SKM-1 treated with dmso at 0.1 percent for 144 hours (cell line): ENCODE measurements at regions not wholly inside any gene's neighbourhood (a gene's known extent, or its start where the extent isn't known, plus 50 kb on each side); places are given as distances from the start of the nearest gene placed in this dataset.

Experiments used
- DNase-seq: peaks from one replicate; lab custom pipeline; 2025; ENCODE audit not compliant: unreplicated experiment; lab: John Stamatoyannopoulos, UW

GRCh38 chr5:135249658-135250057 lies 149.4 kb downstream of the MACROH2A1 start:
- no peak for DNase-seq

GRCh38 chr5:135248801-135249231 lies 150.2 kb downstream of the MACROH2A1 start:
- no peak for DNase-seq

- DNase-seq: no peak
These were observed 151.9 kb downstream of the MACROH2A1 start for GRCh38 chr5:135246923-135247795.

- DNase-seq: no peak
These were observed 152.5 kb downstream of the MACROH2A1 start for GRCh38 chr5:135246605-135246922.

DNA sequence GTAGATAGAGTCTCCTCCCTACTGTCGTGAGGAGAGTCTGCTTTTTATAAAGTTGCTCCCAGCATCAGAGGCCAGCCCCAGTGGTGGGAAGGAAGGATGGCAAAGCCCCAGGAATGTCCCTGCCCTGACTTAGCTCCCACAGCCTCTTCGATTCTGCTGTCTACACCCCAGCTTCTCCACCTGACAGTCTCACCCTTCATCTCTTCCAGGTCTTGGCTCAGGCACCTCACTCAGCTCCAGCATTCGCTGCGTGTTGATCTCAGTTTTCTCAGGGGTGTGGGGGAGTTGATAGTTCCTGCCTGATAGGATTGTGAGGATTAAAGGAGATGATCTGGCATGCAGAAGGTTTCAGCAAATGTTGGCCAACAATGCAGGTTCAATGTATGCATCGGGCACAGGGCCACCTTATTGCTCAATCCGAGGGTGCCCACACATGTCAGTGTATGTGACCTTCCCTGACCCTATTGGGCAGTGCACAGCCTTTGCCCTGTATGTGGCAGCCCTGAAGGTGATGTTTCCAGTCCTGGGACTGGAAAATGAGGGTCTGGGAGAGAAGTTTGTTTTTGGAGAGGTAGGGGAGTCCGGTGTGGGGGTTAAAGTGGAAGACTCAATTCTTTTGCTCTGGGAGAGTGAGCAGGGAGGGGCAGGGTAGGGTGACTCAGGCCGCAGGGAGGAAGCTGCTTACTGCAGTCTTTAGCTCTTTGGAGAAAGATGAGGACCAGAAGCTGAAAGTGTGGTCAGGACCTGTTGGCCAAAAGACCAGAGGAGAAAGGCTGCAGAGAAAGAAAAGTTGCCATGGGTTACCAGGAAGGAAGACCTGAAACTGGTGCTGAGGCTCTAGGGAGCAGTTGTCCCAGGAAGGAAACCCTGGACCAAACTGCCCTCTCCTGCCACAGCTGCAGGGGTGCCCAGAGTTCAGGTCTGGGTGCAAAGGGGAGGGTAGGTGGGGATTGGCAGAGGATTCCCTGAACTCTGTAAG lies 153.2 kb downstream of the MACROH2A1 start:
- peak; percentile 53 for DNase-seq

DNA sequence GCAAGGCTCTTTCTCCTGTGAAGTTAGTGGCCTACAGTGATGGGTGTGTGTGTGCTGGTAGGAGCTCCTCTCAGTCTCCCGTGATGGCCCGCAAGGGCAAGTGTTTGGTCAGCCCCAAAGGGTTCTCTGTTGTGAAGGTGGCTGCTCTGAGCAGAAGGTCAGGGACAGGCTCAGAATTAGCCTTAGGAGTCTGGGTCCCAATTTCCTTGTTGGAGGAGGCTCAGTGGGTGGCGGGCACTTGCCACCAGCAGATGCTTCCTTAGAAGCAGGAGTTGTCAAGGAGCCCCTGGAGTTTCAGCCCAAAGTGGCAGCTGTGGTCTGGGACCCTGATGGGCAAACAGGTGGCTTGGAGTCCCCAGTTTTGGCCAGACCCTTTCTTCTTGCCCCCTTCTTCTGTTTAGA lies 154.4 kb downstream of the MACROH2A1 start:
- no peak for DNase-seq

GRCh38 chr5:135243556-135244285 lies 155.3 kb downstream of the MACROH2A1 start:
- DNase-seq: no peak

GRCh38 chr5:135242866-135243555 lies 156.0 kb downstream of the MACROH2A1 start:
- no peak for DNase-seq

- no peak for DNase-seq
These were observed 156.8 kb downstream of the MACROH2A1 start for GRCh38 chr5:135242021-135242865.

DNA sequence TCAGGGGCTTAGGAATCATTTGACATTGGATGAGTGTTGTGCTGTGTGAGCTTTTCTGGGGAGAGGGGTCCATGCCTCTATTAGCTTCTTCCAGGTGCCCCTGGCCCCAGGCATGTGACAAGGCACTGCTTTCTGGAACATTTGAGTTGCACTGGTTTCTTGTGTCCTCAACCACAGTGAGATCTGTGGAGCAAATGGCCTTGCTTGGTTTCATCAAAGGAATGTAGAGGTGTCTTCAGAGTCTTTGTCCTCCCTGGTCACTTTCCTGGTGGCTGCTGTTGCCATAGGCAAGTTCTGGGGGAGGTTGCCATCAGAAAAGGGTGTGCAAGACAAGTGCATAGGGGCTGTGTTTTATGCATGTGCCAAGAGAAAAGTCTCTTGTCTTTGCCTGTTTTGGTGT lies 157.5 kb downstream of the MACROH2A1 start:
- no peak for DNase-seq

GRCh38 chr5:135240781-135241360 lies 158.2 kb downstream of the MACROH2A1 start:
- DNase-seq: no peak

- DNase-seq: no peak
These were observed 158.8 kb downstream of the MACROH2A1 start for GRCh38 chr5:135240283-135240633.

GRCh38 chr5:135239453-135240282 lies 159.4 kb downstream of the MACROH2A1 start:
- DNase-seq: no peak

DNA sequence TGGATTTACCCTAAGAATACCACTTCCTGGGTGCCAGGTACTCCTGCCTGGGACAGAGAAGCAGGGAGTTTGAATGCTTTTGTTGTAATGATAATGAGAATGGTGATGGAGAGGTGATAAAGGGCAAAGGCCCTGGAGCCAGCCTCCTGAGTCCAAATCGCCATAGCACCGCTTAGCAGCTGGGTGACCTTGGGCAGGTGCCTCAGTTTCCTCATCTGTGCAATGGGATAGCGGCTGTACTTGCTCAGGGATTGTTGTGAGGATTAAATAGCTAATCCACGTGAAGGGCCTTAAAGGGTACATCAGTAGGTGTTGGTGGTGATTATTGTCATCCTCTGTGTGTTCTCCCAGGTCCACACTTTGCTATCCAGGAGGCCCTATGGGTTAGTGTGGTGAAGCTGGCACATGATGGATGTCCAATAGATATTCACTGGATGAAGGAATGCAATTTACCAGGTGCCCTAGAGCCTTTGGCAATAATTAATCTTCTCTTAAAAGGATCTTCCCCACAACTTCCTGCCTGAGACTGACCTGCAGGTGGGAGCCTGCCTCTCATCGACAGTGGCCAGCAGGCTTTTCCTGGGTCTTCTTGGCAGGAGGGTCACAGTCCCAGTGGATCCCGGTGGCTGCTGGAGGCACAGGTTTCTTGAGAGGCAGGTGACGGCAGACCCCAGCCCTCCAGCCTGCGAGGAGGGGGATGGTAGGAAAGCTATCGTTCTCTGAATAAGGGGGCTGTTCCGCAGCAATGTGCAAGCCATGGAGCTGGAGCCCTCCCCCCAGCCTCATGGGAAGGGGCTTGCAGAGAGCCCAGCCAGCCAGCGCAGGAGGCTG lies 160.2 kb downstream of the MACROH2A1 start:
- no peak for DNase-seq

DNA sequence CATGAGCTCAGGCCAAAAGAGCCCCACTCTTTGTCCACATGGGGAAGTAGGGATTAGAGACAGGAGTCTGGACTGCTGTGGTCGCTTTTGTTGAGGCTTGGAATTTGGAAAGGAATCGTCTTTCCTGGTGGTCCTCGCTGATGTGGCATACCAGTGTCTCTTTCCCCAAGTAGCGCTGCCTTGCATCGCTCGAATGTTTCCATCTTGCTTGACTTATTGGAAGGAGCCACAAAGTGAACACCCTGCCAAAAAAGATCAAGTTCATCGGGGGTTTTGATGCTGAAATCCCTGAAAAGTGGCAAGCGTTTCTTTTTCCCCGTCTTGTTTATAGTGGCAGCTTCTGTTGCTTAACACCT lies 161.3 kb downstream of the MACROH2A1 start:
- no peak for DNase-seq

DNA sequence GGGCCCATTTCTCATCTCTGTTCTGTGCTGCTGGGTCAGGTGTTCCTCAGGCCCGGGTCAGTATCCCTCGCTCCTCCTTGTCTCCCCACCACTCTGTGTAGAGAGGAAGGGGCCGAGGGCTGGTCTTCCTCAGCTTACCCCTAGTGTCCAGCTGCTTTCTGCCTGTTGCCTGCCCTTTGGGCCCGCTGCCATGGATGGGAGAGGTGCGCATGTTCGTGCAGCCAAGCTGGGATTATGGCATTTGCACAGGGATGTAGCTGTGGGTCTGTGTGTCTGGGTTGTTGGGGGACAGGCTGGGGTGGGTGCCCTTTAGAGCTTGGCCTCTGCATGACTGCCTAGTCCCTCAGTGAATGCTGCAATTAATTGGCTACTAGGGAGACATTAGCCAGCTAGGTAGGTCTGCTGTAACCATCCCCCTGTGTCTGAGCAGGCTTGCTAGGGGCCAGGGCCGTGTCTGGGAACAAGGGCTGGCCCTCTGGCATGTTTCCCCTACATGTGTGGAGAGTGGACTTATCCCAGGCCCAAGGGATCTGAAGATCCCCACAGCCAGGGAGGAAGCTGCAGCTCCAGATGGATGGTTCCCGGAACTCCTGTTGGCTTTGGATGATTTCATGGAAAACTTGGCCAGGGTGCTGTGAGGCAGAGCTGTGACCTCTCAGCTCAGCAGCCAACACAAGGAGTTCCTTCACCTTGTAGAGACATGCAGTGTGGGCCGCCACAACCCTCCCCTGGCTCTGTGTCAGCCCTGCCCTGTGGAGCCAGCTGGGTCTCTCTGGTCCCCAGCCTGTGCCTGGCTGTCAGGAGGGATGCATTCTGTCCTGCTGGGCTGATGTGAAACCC lies 161.9 kb downstream of the MACROH2A1 start:
- no peak for DNase-seq
